Gastrocnemius medialis (tissue), 4 donors: ENCODE measurements at regions not wholly inside any gene's neighbourhood (a gene's known extent, or its start where the extent isn't known, plus 50 kb on each side); places are given as distances from the start of the nearest gene placed in this dataset.

ENCODE experiments used
- ATAC-seq, 2 donors: fragments of 150-250 bp; one replicate each; pipeline ENCODE4 v1.9.1; 2016
- DNase-seq, 2 donors: peaks; one replicate each; pipeline ENCODE4 v3.0.0-alpha.2; 2019
- H3K27ac ChIP-seq, 4 donors: fragments of 200-600 bp; sonication (generic); 1 replicate in 1 of 4; 2 replicates in 3 of 4; pipeline ENCODE4 v1.5.1; 2016 to 2018; ENCODE audit warnings: mild to moderate bottlenecking in 2 of 4, moderate library complexity in 1 of 4
- H3K27me3 ChIP-seq, 3 donors: fragments of 200-600 bp; sonication (generic) in 2 of 3; 1 replicate in 1 of 3; 2 replicates in 2 of 3; pipeline versions ENCODE4 v1.5.1 to v1.6.0; 2016 to 2019; ENCODE audit warnings: mild to moderate bottlenecking in 1 of 3, moderate library complexity in 1 of 3
- H3K36me3 ChIP-seq, 2 donors: fragments of 200-600 bp; sonication (generic) in 1 of 2; one replicate each; pipeline ENCODE4 v1.5.1; 2017 to 2018
- H3K4me1 ChIP-seq, 2 donors: fragments of 200-600 bp; sonication (generic) in 1 of 2; one replicate each; pipeline ENCODE4 v1.5.1; 2016 to 2017; ENCODE audit warnings: mild to moderate bottlenecking in 2 of 2
- H3K4me3 ChIP-seq, 4 donors: fragments of 200-600 bp; sonication (generic) in 3 of 4; 1 replicate in 1 of 4; 2 replicates in 3 of 4; pipeline ENCODE4 v1.5.1; 2016 to 2019; ENCODE audit warnings: mild to moderate bottlenecking in 2 of 4
- H3K9me3 ChIP-seq, 3 donors: fragments of 200-600 bp; sonication (generic) in 2 of 3; 1 replicate in 1 of 3; 2 replicates in 2 of 3; pipeline ENCODE4 v1.5.1; 2016 to 2019
- POLR2A ChIP-seq, 2 donors: fragments of 450-650 bp; IDR thresholded peaks; one replicate each; pipeline ENCODE4 v1.6.1; 2017; ENCODE audit warnings: antibody characterized with exemption in 2 of 2, mild to moderate bottlenecking in 2 of 2, moderate library complexity in 2 of 2
- in situ Hi-C, 4 donors: fragments of 200-750 bp; cut with MboI; loops; one replicate each; pipeline versions ENCODE4 v1.15.0 to v1.8.0; 2017; ENCODE audit warnings: low sequenced_read_pairs in 4 of 4
- intact Hi-C: fragments of 100-400 bp; cut with DNase I; formaldehyde crosslinking; loops from one replicate; pipeline ENCODE4 v1.15.1; 2023; ENCODE audit warnings: low total_unique reads
- TF ChIP-seq, protein P1 (sequence below), 5 experiments: fragments of 450-650 bp in 3 of 5; fragments of 200-600 bp in 2 of 5; sonication (generic) in 2 of 5; IDR thresholded peaks in 4 of 5; conservative IDR thresholded peaks in 1 of 5; 1 replicate in 4 of 5; 2 replicates in 1 of 5; pipeline ENCODE4 v1.5.1; 2016 to 2019; ENCODE audit warnings: antibody characterized with exemption in 5 of 5, mild to moderate bottlenecking in 3 of 5, moderate library complexity in 3 of 5

DNA sequence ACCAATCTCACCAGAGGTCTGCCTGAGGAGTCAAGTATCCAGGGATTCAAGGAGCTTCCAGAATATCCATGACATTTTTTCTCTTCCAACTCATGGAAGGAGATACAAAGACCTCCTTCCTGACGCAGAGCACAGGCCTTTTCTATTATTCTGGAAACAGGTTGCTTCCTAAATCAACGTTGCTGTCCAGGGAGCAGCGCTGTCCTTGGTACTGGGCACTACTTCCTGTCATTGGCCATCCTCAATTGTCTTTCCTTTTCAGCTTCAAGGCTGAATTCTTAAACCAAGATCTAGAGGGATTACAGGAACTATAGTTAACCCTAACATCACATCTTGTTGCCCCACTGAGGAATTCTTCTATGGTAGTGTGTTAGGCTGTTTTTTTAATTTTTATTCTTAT, 50.4 kb upstream of the TBC1D21 start:
- in situ Hi-C loops = no loop called here
- TF ChIP-seq, protein P1, sequence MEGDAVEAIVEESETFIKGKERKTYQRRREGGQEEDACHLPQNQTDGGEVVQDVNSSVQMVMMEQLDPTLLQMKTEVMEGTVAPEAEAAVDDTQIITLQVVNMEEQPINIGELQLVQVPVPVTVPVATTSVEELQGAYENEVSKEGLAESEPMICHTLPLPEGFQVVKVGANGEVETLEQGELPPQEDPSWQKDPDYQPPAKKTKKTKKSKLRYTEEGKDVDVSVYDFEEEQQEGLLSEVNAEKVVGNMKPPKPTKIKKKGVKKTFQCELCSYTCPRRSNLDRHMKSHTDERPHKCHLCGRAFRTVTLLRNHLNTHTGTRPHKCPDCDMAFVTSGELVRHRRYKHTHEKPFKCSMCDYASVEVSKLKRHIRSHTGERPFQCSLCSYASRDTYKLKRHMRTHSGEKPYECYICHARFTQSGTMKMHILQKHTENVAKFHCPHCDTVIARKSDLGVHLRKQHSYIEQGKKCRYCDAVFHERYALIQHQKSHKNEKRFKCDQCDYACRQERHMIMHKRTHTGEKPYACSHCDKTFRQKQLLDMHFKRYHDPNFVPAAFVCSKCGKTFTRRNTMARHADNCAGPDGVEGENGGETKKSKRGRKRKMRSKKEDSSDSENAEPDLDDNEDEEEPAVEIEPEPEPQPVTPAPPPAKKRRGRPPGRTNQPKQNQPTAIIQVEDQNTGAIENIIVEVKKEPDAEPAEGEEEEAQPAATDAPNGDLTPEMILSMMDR (IDR thresholded peaks at IDR 0.05 in 4 of 5, conservative IDR thresholded peaks at IDR 0.05 in 1 of 5) = no peak
- TF ChIP-seq POLR2A (IDR thresholded peaks at IDR 0.05) = no peak
- H3K9me3 ChIP-seq = no peaks in the 10 kb centered on the region
- no peaks in the 10 kb centered on the region for H3K4me1 ChIP-seq
- H3K27me3 ChIP-seq = no peaks in the 10 kb centered on the region
- no peaks in the 10 kb centered on the region for H3K36me3 ChIP-seq
- no peak overlapping the region for H3K27ac ChIP-seq
- ATAC-seq = no peak
- H3K4me3 ChIP-seq = no peak overlapping the region
- intact Hi-C loops = no loop called here
- no peak for DNase-seq
